ENCODE measurements at regions not wholly inside any gene's neighbourhood (a gene's known extent, or its start where the extent isn't known, plus 50 kb on each side); places are given as distances from the start of the nearest gene placed in this dataset.
"Not testable (repeated sequence)": the region's sequence is repeated elsewhere in the genome, so short reads cannot be mapped to it uniquely, and the experiment has no call there.

DNA sequence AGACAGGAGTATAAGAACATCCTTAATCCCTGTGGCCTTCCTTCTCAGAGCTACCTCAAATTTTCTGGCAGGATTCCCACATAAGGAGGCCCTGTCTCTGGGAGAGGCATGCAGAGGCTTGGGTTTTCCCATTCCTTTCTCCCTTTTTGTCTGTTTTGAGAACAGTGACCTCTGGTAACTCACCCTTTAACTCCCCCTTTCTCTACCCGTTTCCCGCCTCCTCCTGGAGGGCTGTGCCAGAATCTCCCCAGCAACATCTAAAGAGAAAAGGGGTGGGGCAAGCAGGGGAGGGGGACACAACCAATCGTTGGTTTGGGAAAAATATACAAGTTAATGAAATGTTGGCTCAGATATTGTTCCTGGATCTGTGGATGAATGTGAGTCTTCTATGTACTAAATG, 303.7 kb upstream of the IRS4 start:
- WGBS (ENCODE audit: insufficient coverage, low lambda C conversion rate) = no CpG with 5 or more reads among the region's 3 CpGs
- H3K4me3 ChIP-seq (ENCODE audit: low read length) = no peak overlapping the region
- H3K27ac ChIP-seq (ENCODE audit: low read length) = no peak overlapping the region
- H3K4me1 ChIP-seq (ENCODE audit: control insufficient read depth, insufficient read depth, low read length) = no peaks in the 10 kb centered on the region
- no peaks in the 10 kb centered on the region for H3K36me3 ChIP-seq (ENCODE audit: control insufficient read depth, insufficient read depth, low read length)
- H3K9me3 ChIP-seq (ENCODE audit: control insufficient read depth, low read depth, low read length) = no peaks in the 10 kb centered on the region
- H3K27me3 ChIP-seq (ENCODE audit: control insufficient read depth, insufficient read depth, low read length) = no peaks in the 10 kb centered on the region
- no peak for DNase-seq

DNA sequence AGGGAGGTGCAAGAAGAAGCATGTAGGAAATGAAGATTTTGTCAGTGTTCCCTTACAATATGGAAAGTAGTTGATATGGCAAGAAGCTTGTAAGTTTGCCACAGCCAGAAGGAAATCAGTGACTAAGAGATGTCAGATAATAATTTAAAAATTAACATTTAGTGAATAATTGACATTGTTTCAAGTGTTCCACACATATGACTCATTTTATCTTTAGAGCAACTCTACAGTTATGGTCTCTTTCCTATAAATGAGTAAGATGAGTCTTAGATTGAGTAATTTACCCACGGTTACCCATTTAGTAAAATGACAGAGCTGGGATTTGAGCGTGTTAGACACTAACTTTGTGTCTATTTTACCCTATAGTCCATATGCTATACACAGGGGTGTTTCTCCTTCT, 300.3 kb upstream of the IRS4 start:
- Histone ChIP-seq H3K36me3 (ENCODE audit: control insufficient read depth, insufficient read depth, low read length) (no peaks in the 10 kb centered on the region), H3K4me1 (ENCODE audit: control insufficient read depth, insufficient read depth, low read length) (no peaks in the 10 kb centered on the region), H3K27ac (ENCODE audit: low read length) (no peak overlapping the region), H3K4me3 (ENCODE audit: low read length) (no peak overlapping the region), H3K9me3 (ENCODE audit: control insufficient read depth, low read depth, low read length) (no peaks in the 10 kb centered on the region), H3K27me3 (ENCODE audit: control insufficient read depth, insufficient read depth, low read length) (no peaks in the 10 kb centered on the region)
- no peak for DNase-seq
- no CpG with 5 or more reads among the region's 2 CpGs for WGBS (ENCODE audit: insufficient coverage, low lambda C conversion rate)

DNA sequence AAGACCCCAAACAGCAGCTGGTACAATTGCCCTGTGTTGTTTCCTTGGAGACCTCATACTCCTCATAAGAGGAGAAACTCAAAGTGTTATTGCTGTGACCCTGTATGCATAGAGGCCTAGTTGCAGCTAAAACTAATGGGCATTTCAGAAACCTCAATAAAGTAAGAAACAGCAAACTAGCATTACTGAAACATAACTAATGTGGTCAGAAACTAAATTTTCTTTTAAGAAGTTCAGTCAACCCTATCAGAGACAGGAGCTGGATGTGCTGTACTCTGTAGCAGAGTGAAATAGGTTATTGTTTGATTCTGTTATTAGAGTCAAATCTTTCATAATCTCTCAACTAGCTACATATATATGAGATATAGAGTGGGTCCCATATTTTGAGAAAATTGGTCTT, 257.5 kb upstream of the IRS4 start:
- H3K4me1 ChIP-seq (ENCODE audit: control insufficient read depth, insufficient read depth, low read length) = no peaks in the 10 kb centered on the region
- no peaks in the 10 kb centered on the region for H3K36me3 ChIP-seq (ENCODE audit: control insufficient read depth, insufficient read depth, low read length)
- H3K9me3 ChIP-seq (ENCODE audit: control insufficient read depth, low read depth, low read length) = no peaks in the 10 kb centered on the region
- no peak overlapping the region for H3K27ac ChIP-seq (ENCODE audit: low read length)
- no peak overlapping the region for H3K4me3 ChIP-seq (ENCODE audit: low read length)
- DNase-seq = no peak
- H3K27me3 ChIP-seq (ENCODE audit: control insufficient read depth, insufficient read depth, low read length) = no peaks in the 10 kb centered on the region

DNA sequence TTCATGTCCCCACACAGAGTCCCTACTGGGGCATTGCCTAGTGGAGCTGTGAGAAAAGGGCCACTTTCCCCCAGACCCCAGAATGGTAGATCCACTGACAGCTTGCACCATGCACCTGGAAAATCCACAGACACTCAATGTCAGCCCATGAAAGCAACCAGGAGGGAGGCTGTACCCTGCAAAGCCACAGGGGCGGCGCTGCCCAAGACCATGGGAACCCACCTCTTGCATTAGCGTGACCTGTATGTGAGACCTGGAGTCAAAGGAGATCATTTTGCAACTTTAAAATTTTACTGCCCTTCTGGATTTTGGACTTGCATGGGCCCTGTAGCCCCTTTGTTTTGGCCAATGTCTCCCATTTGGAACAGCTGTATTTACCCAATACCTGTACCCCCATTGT, 236.5 kb upstream of the IRS4 start:
- not testable (repeated sequence) for H3K36me3 ChIP-seq (ENCODE audit: control insufficient read depth, insufficient read depth, low read length); H3K4me3 ChIP-seq (ENCODE audit: low read length); H3K27me3 ChIP-seq (ENCODE audit: control insufficient read depth, insufficient read depth, low read length); H3K9me3 ChIP-seq (ENCODE audit: control insufficient read depth, low read depth, low read length); H3K27ac ChIP-seq (ENCODE audit: low read length); DNase-seq; H3K4me1 ChIP-seq (ENCODE audit: control insufficient read depth, insufficient read depth, low read length)
- WGBS (ENCODE audit: insufficient coverage, low lambda C conversion rate) = no CpG with 5 or more reads among the region's 3 CpGs

DNA sequence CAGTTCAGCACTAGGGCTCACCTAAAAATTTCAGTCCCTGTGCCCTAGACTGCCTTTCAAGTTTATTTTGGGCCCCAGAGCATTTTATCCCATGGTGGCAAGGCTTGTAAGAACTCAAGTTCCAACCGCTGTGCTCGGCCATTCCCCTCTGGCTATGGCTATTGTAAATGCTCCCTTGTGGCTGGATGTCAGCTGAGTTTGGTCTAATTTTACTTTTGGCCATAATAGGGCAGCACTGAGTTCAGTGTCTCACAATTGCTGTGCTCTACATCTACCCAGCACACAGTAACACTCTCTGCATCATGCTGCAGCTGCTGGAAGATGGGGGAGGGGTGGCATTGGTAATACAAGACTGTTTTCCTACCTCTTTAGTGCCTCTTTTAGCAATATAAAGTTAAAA, 210.8 kb upstream of the IRS4 start:
- WGBS (ENCODE audit: insufficient coverage, low lambda C conversion rate) = no CpG with 5 or more reads among the region's 2 CpGs
- Histone ChIP-seq H3K9me3 (ENCODE audit: control insufficient read depth, low read depth, low read length) (no peaks in the 10 kb centered on the region), H3K4me3 (ENCODE audit: low read length) (no peak overlapping the region), H3K36me3 (ENCODE audit: control insufficient read depth, insufficient read depth, low read length) (no peaks in the 10 kb centered on the region), H3K4me1 (ENCODE audit: control insufficient read depth, insufficient read depth, low read length) (no peaks in the 10 kb centered on the region), H3K27ac (ENCODE audit: low read length) (no peak overlapping the region), H3K27me3 (ENCODE audit: control insufficient read depth, insufficient read depth, low read length) (no peaks in the 10 kb centered on the region)
- no peak for DNase-seq

DNA sequence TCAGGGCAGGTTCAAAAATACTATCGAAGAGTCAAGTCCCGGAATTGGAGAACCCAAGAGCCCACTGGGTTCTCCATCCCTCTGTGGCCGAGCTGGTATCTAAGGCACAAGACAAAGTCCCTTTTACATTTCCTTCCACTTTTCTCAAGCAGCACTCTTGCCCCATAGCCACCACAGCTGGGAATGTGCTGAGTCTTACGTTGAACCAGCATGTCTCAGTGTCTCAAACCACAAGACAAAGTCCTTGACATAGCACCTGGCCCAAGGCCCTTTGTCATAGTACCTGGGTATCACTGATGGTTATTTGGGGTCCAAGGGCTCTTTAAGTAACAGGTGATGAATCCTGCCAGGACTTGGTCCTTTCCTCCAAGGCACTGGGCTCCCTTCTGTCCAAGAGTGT, 210.2 kb upstream of the IRS4 start:
- no peak overlapping the region for H3K27ac ChIP-seq (ENCODE audit: low read length)
- no peaks in the 10 kb centered on the region for H3K27me3 ChIP-seq (ENCODE audit: control insufficient read depth, insufficient read depth, low read length)
- no peak overlapping the region for H3K4me3 ChIP-seq (ENCODE audit: low read length)
- DNase-seq = no peak
- no peaks in the 10 kb centered on the region for H3K9me3 ChIP-seq (ENCODE audit: control insufficient read depth, low read depth, low read length)
- H3K36me3 ChIP-seq (ENCODE audit: control insufficient read depth, insufficient read depth, low read length) = no peaks in the 10 kb centered on the region
- no CpG with 5 or more reads among the region's 4 CpGs for WGBS (ENCODE audit: insufficient coverage, low lambda C conversion rate)
- H3K4me1 ChIP-seq (ENCODE audit: control insufficient read depth, insufficient read depth, low read length) = no peaks in the 10 kb centered on the region

DNA sequence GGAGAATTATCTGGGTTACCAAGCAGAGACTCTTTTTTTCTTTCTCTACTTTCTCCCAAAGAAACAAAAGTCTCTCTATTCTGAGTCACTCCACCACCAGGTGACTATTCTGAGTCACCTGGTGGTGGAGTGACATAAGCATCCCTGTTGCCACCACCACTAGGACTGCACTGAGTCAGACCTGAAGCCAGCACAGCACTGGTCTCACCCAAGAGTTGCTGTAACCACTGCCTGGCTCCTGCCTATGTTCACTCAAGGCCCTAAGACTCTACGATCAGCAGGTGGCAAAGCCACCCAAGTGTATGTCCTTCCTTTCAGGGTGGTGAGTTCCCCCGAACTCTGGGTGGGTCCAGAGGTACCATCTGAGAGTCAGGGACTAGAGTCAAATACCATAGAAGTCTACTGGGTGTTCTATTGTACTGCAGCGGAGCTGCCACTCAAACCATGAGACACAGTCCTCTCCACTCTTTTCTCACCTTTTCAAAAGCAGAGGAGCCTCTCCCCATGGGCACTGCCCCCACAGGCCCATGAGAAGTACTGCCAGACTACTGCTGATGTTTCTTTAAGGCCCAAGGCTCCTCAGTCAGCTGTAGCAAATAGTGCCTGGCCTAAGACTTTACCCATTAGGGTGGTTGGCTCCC, 209.6 kb upstream of the IRS4 start:
- Histone ChIP-seq H3K27ac (ENCODE audit: low read length) (no peak overlapping the region), H3K4me1 (ENCODE audit: control insufficient read depth, insufficient read depth, low read length) (no peaks in the 10 kb centered on the region), H3K36me3 (ENCODE audit: control insufficient read depth, insufficient read depth, low read length) (no peaks in the 10 kb centered on the region), H3K4me3 (ENCODE audit: low read length) (no peak overlapping the region), H3K9me3 (ENCODE audit: control insufficient read depth, low read depth, low read length) (no peaks in the 10 kb centered on the region), H3K27me3 (ENCODE audit: control insufficient read depth, insufficient read depth, low read length) (no peaks in the 10 kb centered on the region)
- DNase-seq = no peak
- no CpG with 5 or more reads among the region's 3 CpGs for WGBS (ENCODE audit: insufficient coverage, low lambda C conversion rate)

DNA sequence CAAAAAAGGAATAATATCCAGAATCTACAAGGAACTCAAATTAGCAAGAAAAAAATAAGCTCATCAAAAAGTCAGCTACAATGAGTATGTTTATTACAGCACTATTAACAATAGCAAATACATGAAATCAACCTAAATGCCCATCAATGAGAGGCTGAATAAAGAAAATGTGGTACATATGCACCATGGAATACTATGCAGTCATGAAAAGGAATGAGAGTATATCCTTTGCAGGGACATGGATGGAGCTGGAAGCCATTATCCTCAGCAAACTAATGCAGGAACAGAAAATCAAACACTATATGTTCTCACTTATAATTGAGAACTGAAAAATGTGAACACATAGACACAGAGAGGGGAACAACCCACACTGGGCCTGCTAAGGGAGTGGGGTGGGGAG, 178.4 kb upstream of the IRS4 start:
- H3K9me3 ChIP-seq (ENCODE audit: control insufficient read depth, low read depth, low read length) = no peaks in the 10 kb centered on the region
- no peak overlapping the region for H3K4me3 ChIP-seq (ENCODE audit: low read length)
- H3K27me3 ChIP-seq (ENCODE audit: control insufficient read depth, insufficient read depth, low read length) = no peaks in the 10 kb centered on the region
- no peak for DNase-seq
- H3K4me1 ChIP-seq (ENCODE audit: control insufficient read depth, insufficient read depth, low read length) = no peaks in the 10 kb centered on the region
- H3K27ac ChIP-seq (ENCODE audit: low read length) = no peak overlapping the region
- H3K36me3 ChIP-seq (ENCODE audit: control insufficient read depth, insufficient read depth, low read length) = no peaks in the 10 kb centered on the region

DNA sequence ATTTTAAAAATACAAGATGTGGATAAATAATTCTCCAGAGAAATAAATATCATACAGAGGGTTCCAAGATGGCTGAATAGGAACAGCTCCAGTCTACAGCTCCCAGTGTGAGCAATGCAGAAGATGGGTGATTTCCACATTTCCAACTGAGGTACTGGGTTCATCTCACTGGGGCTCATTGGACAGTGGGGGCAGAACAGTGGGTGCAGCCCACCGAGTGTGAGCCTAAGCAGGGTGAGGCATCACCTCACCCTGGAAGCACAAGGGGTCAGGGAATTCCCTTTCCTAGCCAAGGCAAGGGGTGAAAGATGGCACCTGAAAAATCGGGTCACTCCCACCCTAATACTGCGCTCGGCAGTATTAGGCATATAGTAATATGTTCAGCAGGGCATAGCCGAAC, 167.5 kb upstream of the IRS4 start:
- H3K4me3 ChIP-seq (ENCODE audit: low read length); H3K36me3 ChIP-seq (ENCODE audit: control insufficient read depth, insufficient read depth, low read length); H3K27me3 ChIP-seq (ENCODE audit: control insufficient read depth, insufficient read depth, low read length); DNase-seq; H3K27ac ChIP-seq (ENCODE audit: low read length); H3K9me3 ChIP-seq (ENCODE audit: control insufficient read depth, low read depth, low read length); H3K4me1 ChIP-seq (ENCODE audit: control insufficient read depth, insufficient read depth, low read length): not testable (repeated sequence)
- WGBS (ENCODE audit: insufficient coverage, low lambda C conversion rate) = no CpG with 5 or more reads among the region's 5 CpGs

DNA sequence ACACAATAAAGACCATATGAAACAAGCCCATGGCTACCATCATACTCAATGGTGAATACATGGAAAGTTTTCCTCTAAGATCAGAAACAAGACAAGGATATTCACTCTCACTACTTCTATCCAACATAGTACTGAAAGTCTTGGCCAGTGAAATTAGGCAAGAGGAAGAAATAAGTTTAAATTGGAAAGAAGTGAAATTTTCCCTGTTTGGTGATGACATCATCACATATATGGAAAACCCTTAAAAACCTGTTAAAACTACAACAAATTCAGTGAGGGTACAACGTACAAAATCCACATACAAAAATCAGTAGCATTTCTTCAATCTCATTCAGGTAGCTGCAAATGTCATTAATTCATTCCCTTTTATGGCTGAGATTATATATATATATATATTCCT, 164.0 kb upstream of the IRS4 start:
- Histone ChIP-seq H3K9me3 (ENCODE audit: control insufficient read depth, low read depth, low read length) (no peaks in the 10 kb centered on the region), H3K27me3 (ENCODE audit: control insufficient read depth, insufficient read depth, low read length) (no peaks in the 10 kb centered on the region), H3K36me3 (ENCODE audit: control insufficient read depth, insufficient read depth, low read length) (no peaks in the 10 kb centered on the region), H3K4me1 (ENCODE audit: control insufficient read depth, insufficient read depth, low read length) (no peaks in the 10 kb centered on the region), H3K4me3 (ENCODE audit: low read length) (no peak overlapping the region), H3K27ac (ENCODE audit: low read length) (no peak overlapping the region)
- no CpG with 5 or more reads among the region's 1 CpG for WGBS (ENCODE audit: insufficient coverage, low lambda C conversion rate)
- DNase-seq = no peak

DNA sequence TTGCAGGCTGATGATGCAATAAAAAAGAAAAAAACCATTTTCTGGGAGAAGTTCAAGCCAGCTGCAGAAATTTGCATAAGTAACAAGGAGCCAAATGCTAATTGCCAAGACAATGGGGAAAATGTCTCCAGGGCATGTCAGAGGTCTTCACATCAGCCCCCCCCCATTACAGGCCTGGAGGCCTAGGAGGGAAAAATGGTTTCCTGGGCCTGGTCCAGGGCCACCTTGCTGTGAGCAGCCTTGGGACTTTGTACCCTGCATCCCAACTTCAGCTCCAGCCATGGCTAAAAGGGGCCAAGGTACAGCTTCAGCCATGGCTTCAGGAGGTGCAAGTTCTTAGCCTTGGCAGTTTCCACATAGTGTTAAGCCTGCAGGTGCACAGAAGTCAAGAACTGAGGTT, 160.0 kb upstream of the IRS4 start:
- H3K4me1 ChIP-seq (ENCODE audit: control insufficient read depth, insufficient read depth, low read length); H3K27me3 ChIP-seq (ENCODE audit: control insufficient read depth, insufficient read depth, low read length); H3K4me3 ChIP-seq (ENCODE audit: low read length); H3K36me3 ChIP-seq (ENCODE audit: control insufficient read depth, insufficient read depth, low read length); H3K27ac ChIP-seq (ENCODE audit: low read length); DNase-seq; H3K9me3 ChIP-seq (ENCODE audit: control insufficient read depth, low read depth, low read length): not testable (repeated sequence)

Measured in large intestine (tissue), 3 donors.